ENCODE measurements at regions not wholly inside any gene's neighbourhood (a gene's known extent, or its start where the extent isn't known, plus 50 kb on each side); places are given as distances from the start of the nearest gene placed in this dataset.

GRCh38 chr5:18238321-18238720, 604.1 kb downstream of the TAF11L14 start:
- ChIA-PET POLR2A (no interaction called here), CTCF (no interaction called here)
- Mint-ChIP-seq H3K4me1 (no peaks in the 10 kb centered on the region), H3K27me3 (no peaks in the 10 kb centered on the region), H3K36me3 (ENCODE audit: low read depth) (no peaks in the 10 kb centered on the region), H3K4me3 (no peak overlapping the region), H3K9me3 (peaks cover 2% of the 10 kb centered on the region), H3K27ac (no peak overlapping the region)
- TF ChIP-seq, protein P1, sequence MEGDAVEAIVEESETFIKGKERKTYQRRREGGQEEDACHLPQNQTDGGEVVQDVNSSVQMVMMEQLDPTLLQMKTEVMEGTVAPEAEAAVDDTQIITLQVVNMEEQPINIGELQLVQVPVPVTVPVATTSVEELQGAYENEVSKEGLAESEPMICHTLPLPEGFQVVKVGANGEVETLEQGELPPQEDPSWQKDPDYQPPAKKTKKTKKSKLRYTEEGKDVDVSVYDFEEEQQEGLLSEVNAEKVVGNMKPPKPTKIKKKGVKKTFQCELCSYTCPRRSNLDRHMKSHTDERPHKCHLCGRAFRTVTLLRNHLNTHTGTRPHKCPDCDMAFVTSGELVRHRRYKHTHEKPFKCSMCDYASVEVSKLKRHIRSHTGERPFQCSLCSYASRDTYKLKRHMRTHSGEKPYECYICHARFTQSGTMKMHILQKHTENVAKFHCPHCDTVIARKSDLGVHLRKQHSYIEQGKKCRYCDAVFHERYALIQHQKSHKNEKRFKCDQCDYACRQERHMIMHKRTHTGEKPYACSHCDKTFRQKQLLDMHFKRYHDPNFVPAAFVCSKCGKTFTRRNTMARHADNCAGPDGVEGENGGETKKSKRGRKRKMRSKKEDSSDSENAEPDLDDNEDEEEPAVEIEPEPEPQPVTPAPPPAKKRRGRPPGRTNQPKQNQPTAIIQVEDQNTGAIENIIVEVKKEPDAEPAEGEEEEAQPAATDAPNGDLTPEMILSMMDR (IDR thresholded peaks at IDR 0.05) = no peak
- ATAC-seq (ENCODE audit: low read depth) = no peak
- no peak for DNase-seq
- intact Hi-C loops (cut with micrococcal nuclease) = no loop called here

GRCh38 chr5:18240971-18241370, 606.7 kb downstream of the TAF11L14 start:
- no peak overlapping the region for H3K27ac Mint-ChIP-seq

GRCh38 chr5:18243846-18244245, 609.6 kb downstream of the TAF11L14 start:
- ChIA-PET CTCF (no interaction called here), POLR2A (no interaction called here)
- no peak overlapping the region for H3K27ac Mint-ChIP-seq
- no peaks in the 10 kb centered on the region for H3K27me3 Mint-ChIP-seq
- H3K9me3 Mint-ChIP-seq = peaks cover 4% of the 10 kb centered on the region
- intact Hi-C loops (cut with micrococcal nuclease) = no loop called here
- TF ChIP-seq, protein P1 (IDR thresholded peaks at IDR 0.05) = no peak
- no peaks in the 10 kb centered on the region for H3K36me3 Mint-ChIP-seq (ENCODE audit: low read depth)
- H3K4me1 Mint-ChIP-seq = no peaks in the 10 kb centered on the region
- no peak overlapping the region for H3K4me3 Mint-ChIP-seq
- DNase-seq (no peak), ATAC-seq (ENCODE audit: low read depth) (no peak)

More at GRCh38 chr5:18240971-18241370, 606.7 kb downstream of the TAF11L14 start:
- ChIA-PET CTCF (no interaction called here), POLR2A (no interaction called here)
- no peaks in the 10 kb centered on the region for H3K4me1 Mint-ChIP-seq
- H3K4me3 Mint-ChIP-seq = no peak overlapping the region
- intact Hi-C loops (cut with micrococcal nuclease) = no loop called here
- DNase-seq (no peak), ATAC-seq (ENCODE audit: low read depth) (no peak)
- no peaks in the 10 kb centered on the region for H3K27me3 Mint-ChIP-seq
- TF ChIP-seq, protein P1 (IDR thresholded peaks at IDR 0.05) = no peak
- peaks cover 2% of the 10 kb centered on the region for H3K9me3 Mint-ChIP-seq
- no peaks in the 10 kb centered on the region for H3K36me3 Mint-ChIP-seq (ENCODE audit: low read depth)

GRCh38 chr5:18244309-18244708, 610.0 kb downstream of the TAF11L14 start:
- TF ChIP-seq, protein P1 (IDR thresholded peaks at IDR 0.05) = no peak
- POLR2A ChIA-PET = no interaction called here
- Mint-ChIP-seq H3K9me3 (peaks cover 4% of the 10 kb centered on the region), H3K27me3 (no peaks in the 10 kb centered on the region), H3K4me3 (no peak overlapping the region), H3K4me1 (no peaks in the 10 kb centered on the region), H3K27ac (no peak overlapping the region), H3K36me3 (ENCODE audit: low read depth) (no peaks in the 10 kb centered on the region)
- CTCF ChIA-PET = no interaction called here
- intact Hi-C loops (cut with micrococcal nuclease) = no loop called here
- DNase-seq (no peak), ATAC-seq (ENCODE audit: low read depth) (no peak)

- peaks cover 6% of the 10 kb centered on the region for H3K9me3 Mint-ChIP-seq
- ChIA-PET CTCF (no interaction called here), POLR2A (no interaction called here)
- H3K4me3 Mint-ChIP-seq = no peak overlapping the region
- DNase-seq (no peak), ATAC-seq (ENCODE audit: low read depth) (no peak)
- H3K36me3 Mint-ChIP-seq (ENCODE audit: low read depth) = no peaks in the 10 kb centered on the region
- TF ChIP-seq, protein P1 (IDR thresholded peaks at IDR 0.05) = no peak
- no peak overlapping the region for H3K27ac Mint-ChIP-seq
- no peaks in the 10 kb centered on the region for H3K27me3 Mint-ChIP-seq
- intact Hi-C loops (cut with micrococcal nuclease) = no loop called here
- H3K4me1 Mint-ChIP-seq = no peaks in the 10 kb centered on the region
Measured at GRCh38 chr5:18252559-18252958, 618.3 kb downstream of the TAF11L14 start.

Data from activated B cell treated with CpG ODN at 0.5 μM for 24 hours (primary cell).